ENCODE measurements at regions not wholly inside any gene's neighbourhood (a gene's known extent, or its start where the extent isn't known, plus 50 kb on each side); places are given as distances from the start of the nearest gene placed in this dataset.

GRCh38 chr7:36021917-36022550, 131.0 kb upstream of the EEPD1 start:
- TF ChIP-seq CTCF (IDR thresholded peaks at IDR 0.05; ENCODE audit: low read depth, low read length, poor library complexity, severe bottlenecking) (no peak), EZH2phosphoT487 (IDR thresholded peaks at IDR 0.05; ENCODE audit: borderline replicate concordance, low read length) (no peak)

Measured in DOHH2 (cell line).